GM23338 (cell line): ENCODE measurements at regions not wholly inside any gene's neighbourhood (a gene's known extent, or its start where the extent isn't known, plus 50 kb on each side); places are given as distances from the start of the nearest gene placed in this dataset.

Experiments
- ATAC-seq: fragments of 200-7000 bp; cut with Tn5 transposase; 3 replicates; pipeline ENCODE4 v1.9.1; 2020
- DNase-seq: peaks from one replicate; pipeline ENCODE4 v3.0.0-alpha.2; 2015; ENCODE audit warnings: low spot score
- H2AFZ ChIP-seq: fragments of 200-600 bp; sonication (generic); 2 replicates; pipeline ENCODE4 v1.8.0; 2016; ENCODE audit warnings: antibody characterized with exemption, mild to moderate bottlenecking, moderate library complexity
- H3F3A ChIP-seq: fragments of 200-600 bp; sonication (generic); replicated peaks from 2 replicates; pipeline ENCODE4 v1.8.0; 2017; ENCODE audit warnings: antibody characterized with exemption, mixed run types, low read depth
- H3K27ac ChIP-seq: fragments of 200-600 bp; sonication (generic); 2 replicates; pipeline ENCODE4 v1.6.1; 2016; ENCODE audit warnings: low read depth
- H3K27me3 ChIP-seq: fragments of 200-600 bp; sonication (generic); 2 replicates; pipeline ENCODE4 v1.8.0; 2016; ENCODE audit warnings: mild to moderate bottlenecking, mixed run types, moderate library complexity; ENCODE audit not compliant: insufficient read depth
- H3K36me3 ChIP-seq: fragments of 200-600 bp; sonication (generic); 2 replicates; pipeline ENCODE4 v1.8.0; 2016; ENCODE audit warnings: mild to moderate bottlenecking; ENCODE audit not compliant: insufficient read depth
- H3K4me1 ChIP-seq: fragments of 200-600 bp; sonication (generic); 2 replicates; pipeline ENCODE4 v1.8.0; 2016; ENCODE audit warnings: mild to moderate bottlenecking, moderate library complexity; ENCODE audit not compliant: insufficient read depth
- H3K4me2 ChIP-seq: fragments of 200-600 bp; sonication (generic); 2 replicates; pipeline ENCODE4 v1.7.1; 2017; ENCODE audit warnings: mixed run types
- H3K4me3 ChIP-seq: fragments of 200-600 bp; sonication (generic); 2 replicates; pipeline ENCODE4 v1.6.1; 2016; ENCODE audit warnings: mixed run types
- H3K79me2 ChIP-seq: fragments of 200-600 bp; sonication (generic); replicated peaks from 2 replicates; pipeline ENCODE4 v1.8.0; 2017; ENCODE audit warnings: mild to moderate bottlenecking; ENCODE audit not compliant: insufficient read depth
- H3K9me2 ChIP-seq: fragments of 200-600 bp; sonication (generic); 2 replicates; pipeline ENCODE4 v1.8.0; 2017; ENCODE audit not compliant: insufficient read depth
- H4K20me1 ChIP-seq: fragments of 200-600 bp; sonication (generic); replicated peaks from 2 replicates; pipeline ENCODE4 v1.8.0; 2017; ENCODE audit warnings: mild to moderate bottlenecking; ENCODE audit not compliant: insufficient read depth
- H3K27ac Mint-ChIP-seq: 2 replicates; pipeline ENCODE4 v1.8.0; 2020; ENCODE audit warnings: inconsistent platforms, mild to moderate bottlenecking, moderate library complexity, mixed read lengths
- H3K27me3 Mint-ChIP-seq: 3 replicates; pipeline ENCODE4 v1.8.0; 2022; ENCODE audit warnings: low read depth, mild to moderate bottlenecking, moderate library complexity, mixed read lengths, inconsistent platforms; ENCODE audit not compliant: insufficient read depth, poor library complexity
- H3K36me3 Mint-ChIP-seq: 3 replicates; pipeline ENCODE4 v1.8.0; 2021; ENCODE audit warnings: low read depth, mild to moderate bottlenecking, inconsistent platforms, moderate library complexity, mixed read lengths
- H3K4me1 Mint-ChIP-seq: 3 replicates; pipeline ENCODE4 v1.8.0; 2020; ENCODE audit warnings: mild to moderate bottlenecking, inconsistent platforms, mixed read lengths
- H3K4me3 Mint-ChIP-seq: 3 replicates; pipeline ENCODE4 v1.8.0; 2021; ENCODE audit warnings: moderate library complexity, mild to moderate bottlenecking, inconsistent platforms, mixed read lengths
- H3K9me3 Mint-ChIP-seq: 3 replicates; pipeline ENCODE4 v1.8.0; 2020; ENCODE audit warnings: moderate library complexity, mild to moderate bottlenecking, inconsistent platforms, mixed read lengths
- CREB1 ChIP-seq: fragments of 250-450 bp; sonication (Bioruptor Pico); IDR thresholded peaks from 2 replicates; pipeline ENCODE4 v1.5.0; 2020; ENCODE audit warnings: low read depth, mild to moderate bottlenecking, moderate library complexity
- EZH2 ChIP-seq: fragments of 200-600 bp; sonication (generic); IDR thresholded peaks from one replicate; pipeline ENCODE4 v1.8.0; 2017; ENCODE audit warnings: antibody characterized with exemption, mild to moderate bottlenecking, low read depth; ENCODE audit not compliant: unreplicated experiment
- EZH2phosphoT487 ChIP-seq: fragments of 200-600 bp; sonication (generic); IDR thresholded peaks from one replicate; pipeline ENCODE4 v1.8.1; 2018; ENCODE audit warnings: antibody characterized with exemption; ENCODE audit not compliant: unreplicated experiment
- JUNB ChIP-seq: IDR thresholded peaks from one replicate; pipeline ENCODE4 v1.6.1; 2016; ENCODE audit warnings: antibody characterized with exemption; ENCODE audit not compliant: unreplicated experiment
- NANOG ChIP-seq: IDR thresholded peaks from 2 replicates; pipeline ENCODE4 v1.6.1; 2016; ENCODE audit warnings: antibody characterized with exemption, borderline replicate concordance
- POLR2AphosphoS5 ChIP-seq: IDR thresholded peaks from 2 replicates; pipeline ENCODE4 v1.6.1; 2016; ENCODE audit warnings: antibody characterized with exemption, low read depth
- STAT1 ChIP-seq: IDR thresholded peaks from one replicate; pipeline ENCODE4 v1.6.1; 2016; ENCODE audit warnings: antibody characterized with exemption; ENCODE audit not compliant: unreplicated experiment
- ZNF114 ChIP-seq: fragments of 250-450 bp; sonication (Bioruptor Pico); IDR thresholded peaks from 2 replicates; pipeline ENCODE4 v1.5.0; 2020; ENCODE audit warnings: mild to moderate bottlenecking, moderate library complexity
- ZNF331 ChIP-seq: fragments of 250-450 bp; sonication (Bioruptor Pico); IDR thresholded peaks from 2 replicates; pipeline ENCODE4 v1.5.0; 2020; ENCODE audit warnings: low read depth, mild to moderate bottlenecking, moderate library complexity
- TF ChIP-seq, protein P1 (sequence below), 2 experiments: fragments of 200-600 bp in 1 of 2; sonication (generic) in 1 of 2; conservative IDR thresholded peaks; 2 replicates each; pipeline versions ENCODE4 v1.5.1 to v1.6.1; 2016 to 2017; ENCODE audit warnings: antibody characterized with exemption in 2 of 2, low read depth in 2 of 2, mild to moderate bottlenecking in 2 of 2, moderate library complexity in 1 of 2
- TF ChIP-seq, protein P2 (sequence below): IDR thresholded peaks from 2 replicates; pipeline ENCODE4 v1.6.1; 2016; ENCODE audit warnings: antibody characterized with exemption
- TF ChIP-seq, protein P3 (sequence below): fragments of 250-450 bp; sonication (Bioruptor Pico); IDR thresholded peaks from 2 replicates; pipeline ENCODE4 v1.5.0; 2020; ENCODE audit warnings: mild to moderate bottlenecking, moderate library complexity

DNA sequence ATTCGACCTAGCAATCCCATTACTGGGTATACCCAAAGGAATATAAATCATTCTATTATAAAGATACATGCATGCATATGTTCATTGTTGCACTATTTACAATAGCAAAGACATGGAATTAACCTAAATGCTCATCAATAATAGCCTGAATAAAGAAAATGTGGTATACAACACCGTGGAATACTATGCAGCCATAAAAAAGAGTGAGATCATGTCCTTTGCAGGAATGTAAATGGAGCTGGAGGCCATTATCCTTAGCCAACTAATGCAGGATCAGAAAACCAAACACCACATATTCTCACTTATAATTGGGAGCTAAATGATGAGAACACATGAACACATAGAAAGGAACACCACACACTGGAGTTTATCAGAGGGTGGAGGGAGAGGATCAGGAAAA lies 69.5 kb upstream of the TNR start (continued):
- no peak for TF ChIP-seq STAT1
- no peak for TF ChIP-seq EZH2
- TF ChIP-seq, protein P1, sequence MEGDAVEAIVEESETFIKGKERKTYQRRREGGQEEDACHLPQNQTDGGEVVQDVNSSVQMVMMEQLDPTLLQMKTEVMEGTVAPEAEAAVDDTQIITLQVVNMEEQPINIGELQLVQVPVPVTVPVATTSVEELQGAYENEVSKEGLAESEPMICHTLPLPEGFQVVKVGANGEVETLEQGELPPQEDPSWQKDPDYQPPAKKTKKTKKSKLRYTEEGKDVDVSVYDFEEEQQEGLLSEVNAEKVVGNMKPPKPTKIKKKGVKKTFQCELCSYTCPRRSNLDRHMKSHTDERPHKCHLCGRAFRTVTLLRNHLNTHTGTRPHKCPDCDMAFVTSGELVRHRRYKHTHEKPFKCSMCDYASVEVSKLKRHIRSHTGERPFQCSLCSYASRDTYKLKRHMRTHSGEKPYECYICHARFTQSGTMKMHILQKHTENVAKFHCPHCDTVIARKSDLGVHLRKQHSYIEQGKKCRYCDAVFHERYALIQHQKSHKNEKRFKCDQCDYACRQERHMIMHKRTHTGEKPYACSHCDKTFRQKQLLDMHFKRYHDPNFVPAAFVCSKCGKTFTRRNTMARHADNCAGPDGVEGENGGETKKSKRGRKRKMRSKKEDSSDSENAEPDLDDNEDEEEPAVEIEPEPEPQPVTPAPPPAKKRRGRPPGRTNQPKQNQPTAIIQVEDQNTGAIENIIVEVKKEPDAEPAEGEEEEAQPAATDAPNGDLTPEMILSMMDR (conservative IDR thresholded peaks at IDR 0.05; ENCODE audit: low read depth in 2 of 2), result no peak
- TF ChIP-seq, protein P2, sequence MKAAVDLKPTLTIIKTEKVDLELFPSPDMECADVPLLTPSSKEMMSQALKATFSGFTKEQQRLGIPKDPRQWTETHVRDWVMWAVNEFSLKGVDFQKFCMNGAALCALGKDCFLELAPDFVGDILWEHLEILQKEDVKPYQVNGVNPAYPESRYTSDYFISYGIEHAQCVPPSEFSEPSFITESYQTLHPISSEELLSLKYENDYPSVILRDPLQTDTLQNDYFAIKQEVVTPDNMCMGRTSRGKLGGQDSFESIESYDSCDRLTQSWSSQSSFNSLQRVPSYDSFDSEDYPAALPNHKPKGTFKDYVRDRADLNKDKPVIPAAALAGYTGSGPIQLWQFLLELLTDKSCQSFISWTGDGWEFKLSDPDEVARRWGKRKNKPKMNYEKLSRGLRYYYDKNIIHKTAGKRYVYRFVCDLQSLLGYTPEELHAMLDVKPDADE, result no peak
- no peak for TF ChIP-seq EZH2phosphoT487

DNA sequence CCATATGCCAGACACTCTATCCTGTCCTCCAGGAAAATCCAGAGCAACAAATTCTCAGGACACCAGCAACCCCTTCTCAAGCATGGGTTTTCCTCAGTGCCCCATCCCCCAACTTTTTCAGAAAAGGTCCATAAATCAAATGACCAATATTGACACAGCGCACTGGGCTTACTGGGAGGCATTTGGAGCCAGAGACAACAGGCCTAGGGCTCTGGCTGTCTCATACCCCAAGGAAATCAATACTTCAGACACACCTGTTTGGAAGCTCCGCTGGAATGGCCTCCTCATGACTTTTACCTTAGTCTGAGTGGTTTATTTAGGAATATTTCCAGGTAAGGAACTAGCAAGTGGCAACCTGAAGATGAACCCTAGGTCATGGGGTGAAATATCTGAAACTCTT lies 66.9 kb upstream of the TNR start:
- DNase-seq, result no peak
- Histone ChIP-seq H3K4me3 (no peak overlapping the region), H3F3A (no peaks in the 10 kb centered on the region), H3K4me1 (peaks cover 7% of the 10 kb centered on the region), H3K27me3 (no peaks in the 10 kb centered on the region), H3K27ac (no peak overlapping the region), H3K9me2 (0 out of 2 replicates have a peak, but pooled peaks cover 3% of the 10 kb centered on the region), H2AFZ (no peak overlapping the region), H3K79me2 (no peaks in the 10 kb centered on the region), H3K4me2 (no peak overlapping the region), H4K20me1 (no peaks in the 10 kb centered on the region), H3K36me3 (no peaks in the 10 kb centered on the region)
- H3K27me3 Mint-ChIP-seq, result no peaks in the 10 kb centered on the region
- H3K27ac Mint-ChIP-seq, result no peak overlapping the region
- H3K4me1 Mint-ChIP-seq, result peaks cover 20% of the 10 kb centered on the region
- ATAC-seq, result no peak
- no peak overlapping the region for H3K4me3 Mint-ChIP-seq
- no peaks in the 10 kb centered on the region; the same call in 2 of the 3 replicates for H3K36me3 Mint-ChIP-seq
- peaks cover 8% of the 10 kb centered on the region; the same call in 2 of the 3 replicates for H3K9me3 Mint-ChIP-seq
- TF ChIP-seq, protein P2, result no peak
- no peak for TF ChIP-seq POLR2AphosphoS5
- TF ChIP-seq JUNB, result no peak
- TF ChIP-seq STAT1, result no peak
- TF ChIP-seq, protein P1 (conservative IDR thresholded peaks at IDR 0.05; ENCODE audit: low read depth in 2 of 2), result no peak
- TF ChIP-seq, protein P3, sequence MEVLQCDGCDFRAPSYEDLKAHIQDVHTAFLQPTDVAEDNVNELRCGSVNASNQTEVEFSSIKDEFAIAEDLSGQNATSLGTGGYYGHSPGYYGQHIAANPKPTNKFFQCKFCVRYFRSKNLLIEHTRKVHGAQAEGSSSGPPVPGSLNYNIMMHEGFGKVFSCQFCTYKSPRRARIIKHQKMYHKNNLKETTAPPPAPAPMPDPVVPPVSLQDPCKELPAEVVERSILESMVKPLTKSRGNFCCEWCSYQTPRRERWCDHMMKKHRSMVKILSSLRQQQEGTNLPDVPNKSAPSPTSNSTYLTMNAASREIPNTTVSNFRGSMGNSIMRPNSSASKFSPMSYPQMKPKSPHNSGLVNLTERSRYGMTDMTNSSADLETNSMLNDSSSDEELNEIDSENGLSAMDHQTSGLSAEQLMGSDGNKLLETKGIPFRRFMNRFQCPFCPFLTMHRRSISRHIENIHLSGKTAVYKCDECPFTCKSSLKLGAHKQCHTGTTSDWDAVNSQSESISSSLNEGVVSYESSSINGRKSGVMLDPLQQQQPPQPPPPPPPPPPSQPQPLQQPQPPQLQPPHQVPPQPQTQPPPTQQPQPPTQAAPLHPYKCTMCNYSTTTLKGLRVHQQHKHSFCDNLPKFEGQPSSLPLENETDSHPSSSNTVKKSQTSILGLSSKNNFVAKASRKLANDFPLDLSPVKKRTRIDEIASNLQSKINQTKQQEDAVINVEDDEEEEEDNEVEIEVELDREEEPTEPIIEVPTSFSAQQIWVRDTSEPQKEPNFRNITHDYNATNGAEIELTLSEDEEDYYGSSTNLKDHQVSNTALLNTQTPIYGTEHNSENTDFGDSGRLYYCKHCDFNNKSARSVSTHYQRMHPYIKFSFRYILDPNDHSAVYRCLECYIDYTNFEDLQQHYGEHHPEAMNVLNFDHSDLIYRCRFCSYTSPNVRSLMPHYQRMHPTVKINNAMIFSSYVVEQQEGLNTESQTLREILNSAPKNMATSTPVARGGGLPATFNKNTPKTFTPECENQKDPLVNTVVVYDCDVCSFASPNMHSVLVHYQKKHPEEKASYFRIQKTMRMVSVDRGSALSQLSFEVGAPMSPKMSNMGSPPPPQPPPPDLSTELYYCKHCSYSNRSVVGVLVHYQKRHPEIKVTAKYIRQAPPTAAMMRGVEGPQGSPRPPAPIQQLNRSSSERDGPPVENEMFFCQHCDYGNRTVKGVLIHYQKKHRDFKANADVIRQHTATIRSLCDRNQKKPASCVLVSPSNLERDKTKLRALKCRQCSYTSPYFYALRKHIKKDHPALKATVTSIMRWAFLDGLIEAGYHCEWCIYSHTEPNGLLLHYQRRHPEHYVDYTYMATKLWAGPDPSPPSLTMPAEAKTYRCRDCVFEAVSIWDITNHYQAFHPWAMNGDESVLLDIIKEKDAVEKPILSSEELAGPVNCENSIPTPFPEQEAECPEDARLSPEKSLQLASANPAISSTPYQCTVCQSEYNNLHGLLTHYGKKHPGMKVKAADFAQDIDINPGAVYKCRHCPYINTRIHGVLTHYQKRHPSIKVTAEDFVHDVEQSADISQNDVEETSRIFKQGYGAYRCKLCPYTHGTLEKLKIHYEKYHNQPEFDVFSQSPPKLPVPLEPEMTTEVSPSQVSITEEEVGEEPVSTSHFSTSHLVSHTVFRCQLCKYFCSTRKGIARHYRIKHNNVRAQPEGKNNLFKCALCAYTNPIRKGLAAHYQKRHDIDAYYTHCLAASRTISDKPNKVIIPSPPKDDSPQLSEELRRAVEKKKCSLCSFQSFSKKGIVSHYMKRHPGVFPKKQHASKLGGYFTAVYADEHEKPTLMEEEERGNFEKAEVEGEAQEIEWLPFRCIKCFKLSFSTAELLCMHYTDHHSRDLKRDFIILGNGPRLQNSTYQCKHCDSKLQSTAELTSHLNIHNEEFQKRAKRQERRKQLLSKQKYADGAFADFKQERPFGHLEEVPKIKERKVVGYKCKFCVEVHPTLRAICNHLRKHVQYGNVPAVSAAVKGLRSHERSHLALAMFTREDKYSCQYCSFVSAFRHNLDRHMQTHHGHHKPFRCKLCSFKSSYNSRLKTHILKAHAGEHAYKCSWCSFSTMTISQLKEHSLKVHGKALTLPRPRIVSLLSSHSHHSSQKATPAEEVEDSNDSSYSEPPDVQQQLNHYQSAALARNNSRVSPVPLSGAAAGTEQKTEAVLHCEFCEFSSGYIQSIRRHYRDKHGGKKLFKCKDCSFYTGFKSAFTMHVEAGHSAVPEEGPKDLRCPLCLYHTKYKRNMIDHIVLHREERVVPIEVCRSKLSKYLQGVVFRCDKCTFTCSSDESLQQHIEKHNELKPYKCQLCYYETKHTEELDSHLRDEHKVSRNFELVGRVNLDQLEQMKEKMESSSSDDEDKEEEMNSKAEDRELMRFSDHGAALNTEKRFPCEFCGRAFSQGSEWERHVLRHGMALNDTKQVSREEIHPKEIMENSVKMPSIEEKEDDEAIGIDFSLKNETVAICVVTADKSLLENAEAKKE (CRISPR knock-in tag), result no peak
- TF ChIP-seq NANOG, result no peak
- no peak for TF ChIP-seq ZNF331 (CRISPR knock-in tag)
- TF ChIP-seq ZNF114 (CRISPR knock-in tag), result no peak
- no peak for TF ChIP-seq EZH2phosphoT487
- no peak for TF ChIP-seq CREB1 (CRISPR knock-in tag)
